Liver (tissue), 3 donors: ENCODE measurements at regions not wholly inside any gene's neighbourhood (a gene's known extent, or its start where the extent isn't known, plus 50 kb on each side); places are given as distances from the start of the nearest gene placed in this dataset.

Experiments
- CTCF ChIP-seq: fragments of 150-350 bp; IDR thresholded peaks from 2 replicates; pipeline ENCODE4 v1.5.1; 2017; ENCODE audit warnings: improper control_type of control experiment, low read depth, low read length; ENCODE audit not compliant: missing input control
- EGR1 ChIP-seq, 2 donors: IDR thresholded peaks; 2 replicates each; pipeline ENCODE4 v1.6.1; 2016 to 2018; ENCODE audit warnings: antibody characterized with exemption in 2 of 2, low read depth in 2 of 2
- FOXA1 ChIP-seq: IDR thresholded peaks from 2 replicates; pipeline ENCODE4 v1.6.1; 2016; ENCODE audit warnings: antibody characterized with exemption
- HNF4A ChIP-seq, 2 donors: conservative IDR thresholded peaks; 2 replicates each; pipeline ENCODE4 v1.6.1; 2016; ENCODE audit warnings: antibody characterized with exemption in 2 of 2, mild to moderate bottlenecking in 2 of 2
- JUND ChIP-seq, 2 donors: IDR thresholded peaks; 2 replicates each; pipeline ENCODE4 v1.6.1; 2016; ENCODE audit warnings: antibody characterized with exemption in 2 of 2
- MAX ChIP-seq: IDR thresholded peaks from 2 replicates; pipeline ENCODE4 v1.6.1; 2016; ENCODE audit warnings: antibody characterized with exemption
- REST ChIP-seq: IDR thresholded peaks from 2 replicates; pipeline ENCODE4 v1.6.1; 2016; ENCODE audit warnings: antibody characterized with exemption, mild to moderate bottlenecking
- SP1 ChIP-seq: IDR thresholded peaks from 2 replicates; pipeline ENCODE4 v1.6.1; 2018; ENCODE audit warnings: antibody characterized with exemption, mild to moderate bottlenecking
- TAF1 ChIP-seq: conservative IDR thresholded peaks from 2 replicates; pipeline ENCODE4 v1.6.1; 2016; ENCODE audit warnings: antibody characterized with exemption, mild to moderate bottlenecking
- donor health status: healthy.
- donor health status: healthy.

DNA sequence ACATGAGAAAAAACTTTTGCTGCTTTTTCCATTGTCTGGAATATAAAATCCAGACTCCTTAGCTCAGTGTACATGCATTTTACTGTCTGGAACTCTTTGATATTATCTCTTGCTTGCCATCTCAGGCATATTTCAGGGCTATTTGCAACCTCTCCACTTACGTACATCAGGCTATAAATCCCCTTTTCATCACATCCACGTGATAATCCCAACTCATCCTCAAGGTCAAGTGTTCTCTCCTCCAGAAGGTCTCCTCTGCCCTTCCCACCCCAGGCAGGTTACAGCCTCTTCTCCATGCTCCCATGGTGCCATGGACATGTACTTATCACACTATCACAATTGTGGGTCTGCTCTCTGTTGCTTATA, 202.5 kb upstream of the RBMS1 start:
- TF ChIP-seq SP1 (no peak), REST (no peak), HNF4A (conservative IDR thresholded peaks at IDR 0.05) (no peak), CTCF (no peak), EGR1 (IDR thresholded peaks at IDR 0.05; ENCODE audit: low read depth in 2 of 2) (no peak), JUND (IDR thresholded peaks at IDR 0.05) (no peak), TAF1 (no peak), MAX (no peak), FOXA1 (no peak)
